CD4-positive, alpha-beta T cell (primary cell): ENCODE measurements at regions not wholly inside any gene's neighbourhood (a gene's known extent, or its start where the extent isn't known, plus 50 kb on each side); places are given as distances from the start of the nearest gene placed in this dataset.

Experiments used
- ATAC-seq: fragments of 200-7000 bp; cut with Tn5 transposase; one replicate; pipeline ENCODE4 v1.10.0; 2022; ENCODE audit warnings: mild to moderate bottlenecking; ENCODE audit not compliant: poor library complexity
- CTCF ChIA-PET: fragments of 350-600 bp; sonication (Branson Sonifier 250); formaldehyde crosslinking; loops from one replicate; lab custom pipeline; 2021; ENCODE audit warnings: antibody characterized with exemption, inconsistent platforms; lab: Charles Lee
- POLR2A ChIA-PET: fragments of 350-600 bp; sonication (Branson Sonifier 250); formaldehyde crosslinking; loops from one replicate; lab custom pipeline; 2021; ENCODE audit warnings: antibody characterized with exemption, inconsistent platforms; lab: Charles Lee
- DNase-seq, 14 experiments: peaks; one replicate each; pipeline ENCODE4 v3.0.0-alpha.2; 2013 to 2020; ENCODE audit warnings: mixed read lengths in 2 of 14
- H3K27ac ChIP-seq, 2 donors: one replicate each; pipeline versions ENCODE4 v1.5.1 to v1.7.0; 2013; ENCODE audit warnings: low read length in 2 of 2, low read depth in 1 of 2, mild to moderate bottlenecking in 1 of 2
- H3K27me3 ChIP-seq, 2 experiments: 1 replicate in 1 of 2; 2 replicates in 1 of 2; pipeline versions ENCODE4 v1.6.1 to v1.7.0; 2013; ENCODE audit warnings: low read length in 2 of 2, control low read depth in 1 of 2, mild to moderate bottlenecking in 1 of 2, moderate library complexity in 1 of 2; ENCODE audit not compliant: insufficient read depth in 2 of 2, control insufficient read depth in 1 of 2
- H3K36me3 ChIP-seq: one replicate; pipeline ENCODE4 v1.6.1; 2013; ENCODE audit warnings: low read length, control low read depth; ENCODE audit not compliant: insufficient read depth
- H3K4me1 ChIP-seq: one replicate; pipeline ENCODE4 v1.6.1; 2013; ENCODE audit warnings: low read length, control low read depth; ENCODE audit not compliant: insufficient read depth
- H3K4me3 ChIP-seq: one replicate; pipeline ENCODE4 v1.5.1; 2013; ENCODE audit warnings: mild to moderate bottlenecking, low read length, moderate library complexity
- H3K9me3 ChIP-seq, 2 experiments: 1 replicate in 1 of 2; 2 replicates in 1 of 2; pipeline versions ENCODE4 v1.6.1 to v1.7.0; 2013; ENCODE audit warnings: low read length in 2 of 2, mild to moderate bottlenecking in 2 of 2, control low read depth in 1 of 2, moderate library complexity in 1 of 2; ENCODE audit not compliant: control insufficient read depth in 1 of 2, insufficient read depth in 1 of 2
- H3K27ac Mint-ChIP-seq: one replicate; pipeline ENCODE4 v1.8.0; 2020; ENCODE audit warnings: mixed read lengths
- H3K27me3 Mint-ChIP-seq: one replicate; pipeline ENCODE4 v1.8.0; 2021; ENCODE audit warnings: mixed read lengths
- H3K36me3 Mint-ChIP-seq: one replicate; pipeline ENCODE4 v1.8.0; 2021; ENCODE audit warnings: low read depth, mixed read lengths
- H3K4me1 Mint-ChIP-seq: one replicate; pipeline ENCODE4 v1.8.0; 2021; ENCODE audit warnings: low read depth, mixed read lengths
- H3K4me3 Mint-ChIP-seq: one replicate; pipeline ENCODE4 v1.8.0; 2020; ENCODE audit warnings: mild to moderate bottlenecking, mixed read lengths
- H3K9me3 Mint-ChIP-seq: one replicate; pipeline ENCODE4 v1.8.0; 2020; ENCODE audit warnings: mixed read lengths
- CTCF ChIP-seq: fragments of 200-600 bp; IDR thresholded peaks from one replicate; pipeline ENCODE4 v1.8.0; 2022; ENCODE audit warnings: antibody characterized with exemption, mild to moderate bottlenecking
- intact Hi-C, 2 experiments: fragments of 100-400 bp; cut with DNase I in 1 of 2; cut with micrococcal nuclease in 1 of 2; formaldehyde crosslinking; loops; one replicate each; pipeline versions ENCODE4 v1.15.1 to v1.9.0; 2023 to 2025; cut with DNase I, micrococcal nuclease

GRCh38 chr4:24433515-24434214, 150.7 kb downstream of the DHX15 start:
- Histone ChIP-seq H3K4me1 (no peaks in the 10 kb centered on the region), H3K9me3 (peaks cover 0 to 9% of the 10 kb centered on the region in 2 experiments), H3K27ac (no peak overlapping the region), H3K4me3 (no peak overlapping the region), H3K27me3 (no peaks in the 10 kb centered on the region), H3K36me3 (no peaks in the 10 kb centered on the region)
- Mint-ChIP-seq H3K36me3 (no peaks in the 10 kb centered on the region), H3K4me1 (no peaks in the 10 kb centered on the region), H3K27me3 (peaks cover 27% of the 10 kb centered on the region), H3K27ac (no peak overlapping the region), H3K4me3 (no peak overlapping the region), H3K9me3 (no peaks in the 10 kb centered on the region)
- no peak for TF ChIP-seq CTCF
- intact Hi-C loops: no loop called here
- ChIA-PET POLR2A (no interaction called here), CTCF (no interaction called here)
- no peak for ATAC-seq
- no peak for DNase-seq

GRCh38 chr4:24428850-24429249, 155.5 kb downstream of the DHX15 start:
- CTCF ChIA-PET: interaction anchor here (1.5 kb wide), 1 partner anchor 10 kb away, joined by 3 read pairs; no protein-coding TSS in a partner anchor
- no peaks in the 10 kb centered on the region for H3K36me3 ChIP-seq

GRCh38 chr4:24426557-24426956, 157.8 kb downstream of the DHX15 start:
- Histone ChIP-seq H3K27ac (no peak overlapping the region), H3K9me3 (peaks cover 0 to 3% of the 10 kb centered on the region in 2 experiments), H3K4me3 (no peak overlapping the region), H3K4me1 (no peaks in the 10 kb centered on the region), H3K27me3 (no peaks in the 10 kb centered on the region), H3K36me3 (no peaks in the 10 kb centered on the region)
- Mint-ChIP-seq H3K27me3 (peaks cover 27% of the 10 kb centered on the region), H3K9me3 (no peaks in the 10 kb centered on the region), H3K4me1 (no peaks in the 10 kb centered on the region), H3K4me3 (no peak overlapping the region), H3K27ac (no peak overlapping the region), H3K36me3 (no peaks in the 10 kb centered on the region)
- ChIA-PET CTCF (no interaction called here), POLR2A (no interaction called here)
- intact Hi-C loops: no loop called here
- DNase-seq (no peak), ATAC-seq (no peak)
- TF ChIP-seq CTCF: no peak

More at GRCh38 chr4:24428850-24429249, 155.5 kb downstream of the DHX15 start:
- Histone ChIP-seq H3K27me3 (no peaks in the 10 kb centered on the region), H3K4me3 (no peak overlapping the region), H3K9me3 (peaks cover 0 to 3% of the 10 kb centered on the region in 2 experiments), H3K4me1 (no peaks in the 10 kb centered on the region), H3K27ac (no peak overlapping the region)
- no peaks in the 10 kb centered on the region for H3K4me1 Mint-ChIP-seq
- H3K27ac Mint-ChIP-seq: no peak overlapping the region
- DNase-seq (no peak), ATAC-seq (no peak)
- peaks cover 21% of the 10 kb centered on the region for H3K27me3 Mint-ChIP-seq
- no peak for TF ChIP-seq CTCF
- H3K9me3 Mint-ChIP-seq: no peaks in the 10 kb centered on the region
- intact Hi-C loops: no loop called here
- no peak overlapping the region for H3K4me3 Mint-ChIP-seq
- H3K36me3 Mint-ChIP-seq: no peaks in the 10 kb centered on the region
- POLR2A ChIA-PET: no interaction called here
